ENCODE measurements at regions not wholly inside any gene's neighbourhood (a gene's known extent, or its start where the extent isn't known, plus 50 kb on each side); places are given as distances from the start of the nearest gene placed in this dataset.
A peak's percentile ranks its signal among the peaks of the same experiment; 100 is the strongest.

DNA sequence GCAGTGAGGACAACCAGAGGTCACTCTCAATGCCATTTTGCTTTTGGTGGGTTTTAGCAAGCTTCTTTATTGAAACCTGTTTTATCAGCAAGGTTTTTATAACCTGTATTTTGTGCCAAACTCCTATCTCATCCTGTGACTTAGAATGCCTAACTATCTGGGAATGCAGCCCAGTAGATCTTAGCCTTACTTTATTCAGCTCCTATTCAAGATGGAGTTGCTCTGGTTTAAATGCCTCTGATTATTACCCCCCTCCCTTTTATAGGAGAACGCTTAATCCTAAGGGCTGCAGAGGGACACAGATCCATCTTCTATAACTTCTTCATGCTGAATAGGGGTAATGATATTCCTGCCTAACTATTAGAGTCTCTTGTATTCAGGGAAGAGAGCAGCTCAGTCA, 179.1 kb downstream of the KIF18A start:
- no peak for DNase-seq
- H3K27ac Mint-ChIP-seq, result peak overlapping the region; percentile 55; the same call in 1 of the 2 replicates
- H3K9me3 Mint-ChIP-seq, result peaks cover 5% of the 10 kb centered on the region; the same call in 1 of the 2 replicates
- TF ChIP-seq, protein P1, sequence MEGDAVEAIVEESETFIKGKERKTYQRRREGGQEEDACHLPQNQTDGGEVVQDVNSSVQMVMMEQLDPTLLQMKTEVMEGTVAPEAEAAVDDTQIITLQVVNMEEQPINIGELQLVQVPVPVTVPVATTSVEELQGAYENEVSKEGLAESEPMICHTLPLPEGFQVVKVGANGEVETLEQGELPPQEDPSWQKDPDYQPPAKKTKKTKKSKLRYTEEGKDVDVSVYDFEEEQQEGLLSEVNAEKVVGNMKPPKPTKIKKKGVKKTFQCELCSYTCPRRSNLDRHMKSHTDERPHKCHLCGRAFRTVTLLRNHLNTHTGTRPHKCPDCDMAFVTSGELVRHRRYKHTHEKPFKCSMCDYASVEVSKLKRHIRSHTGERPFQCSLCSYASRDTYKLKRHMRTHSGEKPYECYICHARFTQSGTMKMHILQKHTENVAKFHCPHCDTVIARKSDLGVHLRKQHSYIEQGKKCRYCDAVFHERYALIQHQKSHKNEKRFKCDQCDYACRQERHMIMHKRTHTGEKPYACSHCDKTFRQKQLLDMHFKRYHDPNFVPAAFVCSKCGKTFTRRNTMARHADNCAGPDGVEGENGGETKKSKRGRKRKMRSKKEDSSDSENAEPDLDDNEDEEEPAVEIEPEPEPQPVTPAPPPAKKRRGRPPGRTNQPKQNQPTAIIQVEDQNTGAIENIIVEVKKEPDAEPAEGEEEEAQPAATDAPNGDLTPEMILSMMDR (IDR thresholded peaks at IDR 0.05), result no peak
- H3K27me3 Mint-ChIP-seq (ENCODE audit: insufficient read depth), result no peaks in the 10 kb centered on the region
- peaks cover 88% of the 10 kb centered on the region for H3K4me1 Mint-ChIP-seq (ENCODE audit: low read depth)
- peaks cover 25% of the 10 kb centered on the region for H3K36me3 Mint-ChIP-seq (ENCODE audit: low read depth)
- H3K4me3 Mint-ChIP-seq, result no peak overlapping the region

DNA sequence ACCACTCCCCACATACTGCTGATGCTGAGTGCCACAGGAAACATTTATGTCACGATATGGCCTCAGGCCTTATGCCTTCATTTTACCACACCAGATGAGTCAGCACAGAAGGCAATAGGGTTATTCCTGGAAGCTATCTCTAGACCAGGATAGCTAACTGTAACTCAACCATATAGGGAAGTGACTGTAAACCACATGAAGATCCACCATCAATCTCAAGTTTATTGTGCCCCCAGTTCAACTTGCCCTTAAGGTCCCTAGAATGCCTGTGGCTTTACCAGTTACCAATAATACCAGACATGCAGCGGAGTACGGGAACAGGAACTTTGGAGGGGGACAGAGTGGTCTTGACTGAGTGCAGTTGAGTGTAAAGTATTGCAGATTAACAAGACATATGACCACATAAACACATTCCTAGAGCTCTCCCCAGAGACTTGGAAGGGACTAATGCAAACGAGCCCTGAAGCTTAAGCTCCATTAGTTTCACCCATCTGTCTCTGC, 180.9 kb downstream of the KIF18A start:
- peak overlapping the region; percentile 89 for H3K27ac Mint-ChIP-seq
- H3K4me3 Mint-ChIP-seq, result no peak overlapping the region; the same call in 1 of the 2 replicates
- peaks cover 10% of the 10 kb centered on the region for H3K9me3 Mint-ChIP-seq
- H3K4me1 Mint-ChIP-seq (ENCODE audit: low read depth), result peaks cover 70% of the 10 kb centered on the region
- no peaks in the 10 kb centered on the region for H3K27me3 Mint-ChIP-seq (ENCODE audit: insufficient read depth)
- peaks cover 35% of the 10 kb centered on the region for H3K36me3 Mint-ChIP-seq (ENCODE audit: low read depth)
- peak; percentile 96 for DNase-seq
- TF ChIP-seq, protein P1 (IDR thresholded peaks at IDR 0.05), result no peak

DNA sequence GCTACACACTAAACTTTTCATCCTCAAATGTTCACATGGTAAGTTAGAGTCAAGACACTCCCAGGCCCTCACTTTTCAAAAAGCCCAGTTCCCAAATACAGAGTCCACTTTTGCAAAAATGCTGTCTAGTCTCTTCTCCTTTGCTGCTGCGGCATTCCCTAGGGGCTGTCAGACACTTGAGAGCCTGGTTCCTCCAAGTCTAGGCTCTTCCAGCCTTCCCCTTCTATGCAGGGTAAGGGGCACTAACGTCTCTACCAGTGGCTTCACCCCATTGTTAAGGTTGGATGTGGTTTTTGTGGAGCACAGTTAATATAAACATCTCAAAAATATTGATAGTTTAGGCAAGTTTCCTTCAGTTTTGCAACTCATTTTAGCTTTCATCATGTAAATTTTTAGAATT, 181.5 kb downstream of the KIF18A start:
- TF ChIP-seq, protein P1 (IDR thresholded peaks at IDR 0.05), result no peak
- Mint-ChIP-seq H3K9me3 (peaks cover 10% of the 10 kb centered on the region), H3K27me3 (ENCODE audit: insufficient read depth) (no peaks in the 10 kb centered on the region), H3K27ac (peak overlapping the region; percentile 89), H3K4me1 (ENCODE audit: low read depth) (peaks cover 65% of the 10 kb centered on the region), H3K36me3 (ENCODE audit: low read depth) (peaks cover 34% of the 10 kb centered on the region), H3K4me3 (no peak overlapping the region; the same call in 1 of the 2 replicates)
- DNase-seq, result no peak

DNA sequence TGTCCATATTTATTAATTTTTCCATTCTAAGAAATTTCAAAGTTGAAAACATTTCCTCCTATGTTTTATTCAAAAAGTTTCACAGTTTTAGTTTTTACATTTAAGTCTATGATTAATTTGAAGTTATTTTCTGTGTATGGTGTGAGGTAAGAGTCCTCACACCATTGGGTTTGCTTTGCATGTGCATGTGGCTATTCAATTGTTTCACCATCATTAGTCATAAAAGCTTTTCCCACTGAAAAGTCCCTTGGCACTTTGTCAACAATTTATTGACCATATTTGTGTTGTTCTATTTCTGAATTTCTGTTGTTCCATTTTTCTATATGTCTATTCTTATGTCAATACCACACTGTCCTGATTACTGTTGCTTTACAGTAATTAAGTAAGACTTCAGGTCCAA, 186.5 kb downstream of the KIF18A start:
- DNase-seq, result no peak
- TF ChIP-seq, protein P1 (IDR thresholded peaks at IDR 0.05), result no peak
- H3K36me3 Mint-ChIP-seq (ENCODE audit: low read depth), result peaks cover 30% of the 10 kb centered on the region
- no peak overlapping the region for H3K27ac Mint-ChIP-seq
- no peaks in the 10 kb centered on the region for H3K27me3 Mint-ChIP-seq (ENCODE audit: insufficient read depth)
- no peak overlapping the region for H3K4me3 Mint-ChIP-seq
- H3K4me1 Mint-ChIP-seq (ENCODE audit: low read depth), result peaks cover 36% of the 10 kb centered on the region
- H3K9me3 Mint-ChIP-seq, result peaks cover 10% of the 10 kb centered on the region

DNA sequence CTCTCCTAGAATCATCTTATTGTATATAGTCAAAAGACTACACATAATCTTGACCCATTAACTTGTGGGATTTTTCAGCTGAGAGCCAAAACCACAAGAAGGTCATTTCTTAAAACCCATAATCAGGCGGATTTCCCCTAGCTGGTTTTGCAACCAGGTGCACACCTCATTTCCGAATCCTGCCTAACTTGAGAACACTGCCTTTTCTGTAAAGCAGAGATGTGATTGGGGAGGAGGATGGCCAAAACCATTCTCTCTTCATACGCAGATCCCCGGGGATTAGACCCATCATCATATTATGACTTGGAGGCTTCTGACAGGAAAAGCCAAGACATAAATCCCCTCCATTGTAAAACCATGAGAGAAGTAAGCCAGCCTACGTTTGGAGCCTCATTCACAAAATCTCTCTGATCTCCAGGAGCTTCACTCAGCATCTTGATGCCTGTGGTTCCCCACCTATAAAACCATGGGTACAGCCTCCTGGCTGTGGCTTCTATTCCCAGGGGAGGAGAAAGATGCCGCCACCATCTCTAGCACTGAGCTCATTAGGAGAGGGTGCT, 191.3 kb downstream of the KIF18A start:
- Mint-ChIP-seq H3K27me3 (ENCODE audit: insufficient read depth) (no peaks in the 10 kb centered on the region), H3K36me3 (ENCODE audit: low read depth) (peaks cover 6% of the 10 kb centered on the region), H3K9me3 (no peaks in the 10 kb centered on the region), H3K27ac (no peak overlapping the region), H3K4me1 (ENCODE audit: low read depth) (peaks cover 65% of the 10 kb centered on the region), H3K4me3 (no peak overlapping the region)
- no peak for DNase-seq
- TF ChIP-seq, protein P1 (IDR thresholded peaks at IDR 0.05), result no peak

All from HFFc6 (cell line).